Bronchial epithelial cell (primary cell): ENCODE measurements at regions not wholly inside any gene's neighbourhood (a gene's known extent, or its start where the extent isn't known, plus 50 kb on each side); places are given as distances from the start of the nearest gene placed in this dataset.

ENCODE experiments used
- DNase-seq: peaks from one replicate; pipeline ENCODE4 v3.0.0-alpha.2; 2010; ENCODE audit warnings: low read depth
- FAIRE-seq: peaks from 2 replicates; lab custom pipeline; 2011; peaks lifted over from hg19 to GRCh38; lab: Jason Lieb, UNC
- H3K27me3 ChIP-seq: 2 replicates; pipeline ENCODE4 v1.5.1; 2011; ENCODE audit warnings: low read length; ENCODE audit not compliant: control insufficient read depth, insufficient read depth
- H3K36me3 ChIP-seq: 2 replicates; pipeline ENCODE4 v1.5.1; 2011; ENCODE audit warnings: low read length; ENCODE audit not compliant: control insufficient read depth, insufficient read depth
- H3K4me3 ChIP-seq: 2 replicates; pipeline ENCODE4 v1.5.1; 2011; ENCODE audit warnings: mild to moderate bottlenecking, low read depth, low read length, control low read depth
- TF ChIP-seq, protein P1 (sequence below): IDR thresholded peaks from 2 replicates; pipeline ENCODE4 v1.5.1; 2011; ENCODE audit warnings: mild to moderate bottlenecking, moderate library complexity, low read length, control low read depth, inconsistent platforms; ENCODE audit not compliant: insufficient read depth, severe bottlenecking

GRCh38 chr10:3474266-3474665 is 301.7 kb upstream of the PITRM1 start:
- Histone ChIP-seq H3K4me3 (no peak overlapping the region), H3K27me3 (no peaks in the 10 kb centered on the region), H3K36me3 (no peaks in the 10 kb centered on the region)
- no peak for FAIRE-seq
- no peak for DNase-seq
- TF ChIP-seq, protein P1, sequence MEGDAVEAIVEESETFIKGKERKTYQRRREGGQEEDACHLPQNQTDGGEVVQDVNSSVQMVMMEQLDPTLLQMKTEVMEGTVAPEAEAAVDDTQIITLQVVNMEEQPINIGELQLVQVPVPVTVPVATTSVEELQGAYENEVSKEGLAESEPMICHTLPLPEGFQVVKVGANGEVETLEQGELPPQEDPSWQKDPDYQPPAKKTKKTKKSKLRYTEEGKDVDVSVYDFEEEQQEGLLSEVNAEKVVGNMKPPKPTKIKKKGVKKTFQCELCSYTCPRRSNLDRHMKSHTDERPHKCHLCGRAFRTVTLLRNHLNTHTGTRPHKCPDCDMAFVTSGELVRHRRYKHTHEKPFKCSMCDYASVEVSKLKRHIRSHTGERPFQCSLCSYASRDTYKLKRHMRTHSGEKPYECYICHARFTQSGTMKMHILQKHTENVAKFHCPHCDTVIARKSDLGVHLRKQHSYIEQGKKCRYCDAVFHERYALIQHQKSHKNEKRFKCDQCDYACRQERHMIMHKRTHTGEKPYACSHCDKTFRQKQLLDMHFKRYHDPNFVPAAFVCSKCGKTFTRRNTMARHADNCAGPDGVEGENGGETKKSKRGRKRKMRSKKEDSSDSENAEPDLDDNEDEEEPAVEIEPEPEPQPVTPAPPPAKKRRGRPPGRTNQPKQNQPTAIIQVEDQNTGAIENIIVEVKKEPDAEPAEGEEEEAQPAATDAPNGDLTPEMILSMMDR, result no peak

DNA sequence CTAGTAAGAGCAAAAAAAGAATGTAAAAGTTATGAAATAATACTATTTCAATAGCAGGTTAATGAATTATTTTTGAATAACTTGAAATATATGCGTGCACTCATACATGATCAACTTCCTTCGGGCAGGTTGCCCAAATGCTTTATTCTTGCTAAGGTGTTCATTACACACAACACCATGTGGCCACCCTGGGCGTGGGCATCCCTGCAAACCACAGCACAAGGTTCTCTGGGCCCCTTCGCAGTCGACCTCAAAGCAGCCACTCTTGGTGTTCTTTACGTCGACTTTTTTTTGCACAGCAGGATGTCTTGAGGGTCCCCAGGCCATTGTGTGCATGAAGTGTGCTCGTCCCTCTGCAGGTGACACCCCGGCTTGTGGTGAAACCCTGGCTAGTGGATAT is 300.7 kb upstream of the PITRM1 start:
- peak; percentile 86 for DNase-seq
- TF ChIP-seq, protein P1, result no peak

GRCh38 chr10:3472287-3473051 is 299.9 kb upstream of the PITRM1 start:
- no peaks in the 10 kb centered on the region for H3K36me3 ChIP-seq
- TF ChIP-seq, protein P1, result no peak
- FAIRE-seq (peak; percentile 28), DNase-seq (peak; percentile 96)
- no peak overlapping the region for H3K4me3 ChIP-seq
- H3K27me3 ChIP-seq, result no peaks in the 10 kb centered on the region

More for the DNA sequence above, 300.7 kb upstream of the PITRM1 start:
- no peaks in the 10 kb centered on the region for H3K36me3 ChIP-seq
- H3K27me3 ChIP-seq, result no peaks in the 10 kb centered on the region
- H3K4me3 ChIP-seq, result no peak overlapping the region
- FAIRE-seq, result no peak

DNA sequence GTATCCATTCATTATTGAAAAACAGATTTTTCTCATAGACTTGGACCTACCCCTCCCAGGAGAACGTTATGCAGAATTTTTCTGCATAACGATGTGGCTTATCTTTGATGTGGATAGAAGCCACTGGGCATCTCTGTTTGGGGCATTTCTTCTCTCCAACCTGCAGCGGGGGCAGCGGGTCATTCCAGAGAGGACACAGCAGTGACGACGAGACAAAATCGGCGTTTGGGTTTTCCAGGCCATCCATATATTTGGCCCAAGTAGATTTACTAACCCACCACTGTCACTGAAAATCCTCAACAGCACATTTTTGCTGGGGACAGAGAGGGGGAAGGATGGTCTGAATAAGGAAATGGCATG is 299.3 kb upstream of the PITRM1 start:
- H3K36me3 ChIP-seq, result no peaks in the 10 kb centered on the region
- FAIRE-seq (no peak), DNase-seq (no peak)
- no peak overlapping the region for H3K4me3 ChIP-seq
- TF ChIP-seq, protein P1, result no peak
- no peaks in the 10 kb centered on the region for H3K27me3 ChIP-seq

DNA sequence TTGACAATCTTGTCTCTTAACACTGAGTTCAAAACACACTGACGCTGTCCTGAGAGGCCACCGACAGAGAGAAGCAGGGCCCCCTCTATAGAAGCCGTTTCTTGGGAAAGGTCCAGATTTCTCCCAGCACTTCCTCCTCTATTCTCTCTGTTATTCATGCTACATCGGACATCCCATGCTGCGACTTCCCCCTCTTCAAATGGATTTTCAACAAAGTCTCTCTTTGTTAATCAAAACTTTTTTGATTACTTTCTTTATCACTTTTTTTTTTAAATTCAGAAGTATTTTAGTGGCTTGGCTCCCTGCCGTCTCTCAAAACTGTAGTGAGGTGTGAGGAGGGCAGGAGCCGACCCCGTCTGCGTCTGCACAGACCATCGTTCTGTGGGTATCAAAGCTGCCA is 298.9 kb upstream of the PITRM1 start:
- Histone ChIP-seq H3K27me3 (no peaks in the 10 kb centered on the region), H3K36me3 (no peaks in the 10 kb centered on the region), H3K4me3 (no peak overlapping the region)
- DNase-seq (no peak), FAIRE-seq (no peak)
- TF ChIP-seq, protein P1, result no peak

DNA sequence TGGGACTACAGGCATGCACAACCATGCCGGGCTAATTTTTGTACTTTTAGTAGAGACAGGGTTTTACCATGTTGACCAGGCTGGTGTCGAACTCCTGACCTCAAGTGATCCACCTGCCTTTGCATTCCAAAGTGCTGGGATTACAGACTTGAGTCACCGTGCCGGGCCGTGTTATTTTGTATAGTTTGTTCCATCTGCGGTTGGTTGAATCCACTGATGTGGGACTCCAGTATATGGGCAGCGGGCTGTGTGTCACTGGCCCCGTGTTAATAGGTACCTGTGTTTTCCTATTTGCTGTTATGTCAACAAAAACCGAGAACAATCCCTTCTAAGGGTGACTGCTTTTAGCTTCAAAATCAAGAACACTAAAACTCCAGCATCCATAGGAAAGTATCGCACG is 297.6 kb upstream of the PITRM1 start:
- no peak overlapping the region for H3K4me3 ChIP-seq
- no peak for DNase-seq
- TF ChIP-seq, protein P1, result no peak
- H3K36me3 ChIP-seq, result no peaks in the 10 kb centered on the region
- FAIRE-seq, result no peak
- H3K27me3 ChIP-seq, result no peaks in the 10 kb centered on the region
